Breast epithelium (tissue), 4 donors: ENCODE measurements at regions not wholly inside any gene's neighbourhood (a gene's known extent, or its start where the extent isn't known, plus 50 kb on each side); places are given as distances from the start of the nearest gene placed in this dataset.

Source experiments
- DNase-seq, 2 donors: peaks; one replicate each; pipeline ENCODE4 v3.0.0-alpha.2; 2019; ENCODE audit warnings: low spot score in 2 of 2
- H3K27ac ChIP-seq, 2 donors: fragments of 200-600 bp; sonication (generic) in 1 of 2; one replicate each; pipeline ENCODE4 v1.5.1; 2016 to 2019; ENCODE audit warnings: mild to moderate bottlenecking in 1 of 2
- H3K27me3 ChIP-seq, 2 donors: fragments of 200-600 bp; sonication (generic) in 1 of 2; one replicate each; pipeline versions ENCODE4 v1.5.1 to v1.6.0; 2017 to 2019; ENCODE audit warnings: control low read depth in 1 of 2, mild to moderate bottlenecking in 1 of 2
- H3K36me3 ChIP-seq: fragments of 200-600 bp; one replicate; pipeline ENCODE4 v1.5.1; 2019
- H3K4me1 ChIP-seq, 2 donors: fragments of 200-600 bp; sonication (generic); one replicate each; pipeline ENCODE4 v1.5.1; 2016 to 2019; ENCODE audit warnings: control low read depth in 1 of 2
- H3K4me3 ChIP-seq, 3 donors: fragments of 200-600 bp; sonication (generic); 1 replicate in 2 of 3; 2 replicates in 1 of 3; pipeline ENCODE4 v1.5.1; 2016 to 2019; ENCODE audit warnings: mild to moderate bottlenecking in 3 of 3, moderate library complexity in 2 of 3
- H3K9me3 ChIP-seq, 2 donors: fragments of 200-600 bp; sonication (generic) in 1 of 2; one replicate each; pipeline ENCODE4 v1.5.1; 2016 to 2019; ENCODE audit warnings: control low read depth in 1 of 2
- CTCF ChIP-seq, 3 donors: fragments of 450-650 bp; IDR thresholded peaks; one replicate each; pipeline ENCODE4 v1.5.1; 2016 to 2017; ENCODE audit warnings: antibody characterized with exemption in 3 of 3, mild to moderate bottlenecking in 3 of 3, moderate library complexity in 3 of 3
- POLR2A ChIP-seq: fragments of 450-650 bp; IDR thresholded peaks from one replicate; pipeline ENCODE4 v1.6.1; 2016; ENCODE audit warnings: antibody characterized with exemption, mild to moderate bottlenecking, moderate library complexity
- POLR2AphosphoS5 ChIP-seq, 3 donors: sonication (generic); formaldehyde crosslinking; IDR thresholded peaks; one replicate each; pipeline ENCODE4 v1.6.1; 2017; ENCODE audit warnings: antibody characterized with exemption in 3 of 3
- intact Hi-C: fragments of 100-400 bp; cut with DNase I; formaldehyde crosslinking; loops from one replicate; pipeline ENCODE4 v1.15.1; 2023; ENCODE audit warnings: low total_unique reads

- no peak for DNase-seq
- H3K27ac ChIP-seq = no peak overlapping the region
- no peaks in the 10 kb centered on the region for H3K4me1 ChIP-seq
- no peak overlapping the region for H3K4me3 ChIP-seq
- no peaks in the 10 kb centered on the region for H3K27me3 ChIP-seq
- H3K9me3 ChIP-seq = no peaks in the 10 kb centered on the region
- intact Hi-C loops = no loop called here
- no peaks in the 10 kb centered on the region for H3K36me3 ChIP-seq
- no peak for TF ChIP-seq POLR2AphosphoS5 (IDR thresholded peaks at IDR 0.05)
- no peak for TF ChIP-seq POLR2A
- no peak for TF ChIP-seq CTCF (IDR thresholded peaks at IDR 0.05)
Observed at GRCh38 chr7:46651561-46652088, 730.6 kb upstream of the IGFBP3 start.

GRCh38 chr7:46651070-46651469 lies 730.0 kb upstream of the IGFBP3 start:
- no peak for DNase-seq
- no peak overlapping the region for H3K4me3 ChIP-seq
- no peaks in the 10 kb centered on the region for H3K36me3 ChIP-seq
- TF ChIP-seq POLR2AphosphoS5 (IDR thresholded peaks at IDR 0.05) = no peak
- no peak for TF ChIP-seq CTCF (IDR thresholded peaks at IDR 0.05)
- no peak for TF ChIP-seq POLR2A
- H3K4me1 ChIP-seq = no peaks in the 10 kb centered on the region
- H3K27me3 ChIP-seq = no peaks in the 10 kb centered on the region
- intact Hi-C loops = no loop called here
- no peaks in the 10 kb centered on the region for H3K9me3 ChIP-seq
- no peak overlapping the region for H3K27ac ChIP-seq

DNA sequence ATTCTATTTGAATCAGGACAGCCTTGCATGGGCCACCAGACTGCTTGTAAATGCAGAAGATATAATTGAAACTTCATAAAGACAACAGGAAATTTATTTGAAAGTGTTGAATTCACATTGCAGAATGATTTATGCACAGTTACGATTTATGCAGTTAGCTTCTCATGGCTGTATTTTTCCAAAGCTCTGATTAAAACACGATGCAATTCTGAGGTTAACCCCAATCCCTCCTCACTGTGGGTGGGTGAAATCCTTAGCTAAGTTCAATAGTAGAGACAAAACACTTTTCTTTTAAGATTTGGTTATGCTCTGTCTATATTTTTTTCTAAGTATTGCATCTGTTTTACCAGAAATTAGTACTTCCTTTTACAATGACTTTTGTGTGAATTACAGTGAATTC lies 728.8 kb upstream of the IGFBP3 start:
- no peak for DNase-seq
- Histone ChIP-seq H3K27ac (no peak overlapping the region), H3K36me3 (no peaks in the 10 kb centered on the region), H3K9me3 (no peaks in the 10 kb centered on the region), H3K27me3 (no peaks in the 10 kb centered on the region), H3K4me3 (no peak overlapping the region), H3K4me1 (no peaks in the 10 kb centered on the region)
- no peak for TF ChIP-seq CTCF (IDR thresholded peaks at IDR 0.05)
- no peak for TF ChIP-seq POLR2AphosphoS5 (IDR thresholded peaks at IDR 0.05)
- no peak for TF ChIP-seq POLR2A
- intact Hi-C loops = no loop called here

GRCh38 chr7:46637793-46638735 lies 717.0 kb upstream of the IGFBP3 start:
- no peak for DNase-seq
- Histone ChIP-seq H3K27ac (no peak overlapping the region), H3K4me3 (no peak overlapping the region)

More at GRCh38 chr7:46637793-46638735, 717.0 kb upstream of the IGFBP3 start:
- TF ChIP-seq POLR2AphosphoS5 (IDR thresholded peaks at IDR 0.05) (no peak), POLR2A (no peak), CTCF (IDR thresholded peaks at IDR 0.05) (no peak)
- no peaks in the 10 kb centered on the region for H3K9me3 ChIP-seq
- intact Hi-C loops = no loop called here
- H3K4me1 ChIP-seq = no peaks in the 10 kb centered on the region
- no peaks in the 10 kb centered on the region for H3K36me3 ChIP-seq
- no peaks in the 10 kb centered on the region for H3K27me3 ChIP-seq
